Mesenchymal stem cell (in vitro differentiated cells and primary cell): ENCODE measurements at regions not wholly inside any gene's neighbourhood (a gene's known extent, or its start where the extent isn't known, plus 50 kb on each side); places are given as distances from the start of the nearest gene placed in this dataset.

Experiments
- DNase-seq: peaks from one replicate; pipeline ENCODE4 v3.0.0-alpha.2; 2013
- H2AFZ ChIP-seq: one replicate; pipeline ENCODE4 v1.6.1; 2013; ENCODE audit warnings: low read depth, mild to moderate bottlenecking, control low read depth, inconsistent platforms, low read length, moderate library complexity
- H2AK5ac ChIP-seq: 2 replicates; pipeline ENCODE4 v1.6.1; 2013; ENCODE audit warnings: low read length, moderate library complexity, mild to moderate bottlenecking, inconsistent platforms; ENCODE audit not compliant: severe bottlenecking
- H2BK120ac ChIP-seq: one replicate; pipeline ENCODE4 v1.6.1; 2013; ENCODE audit warnings: low read depth, mild to moderate bottlenecking, inconsistent platforms, low read length, moderate library complexity
- H2BK12ac ChIP-seq, 2 experiments: one replicate each; pipeline ENCODE4 v1.6.1; 2013; ENCODE audit warnings: inconsistent platforms in 2 of 2, low read length in 2 of 2, mild to moderate bottlenecking in 2 of 2, moderate library complexity in 2 of 2, control low read depth in 1 of 2
- H2BK15ac ChIP-seq: one replicate; pipeline ENCODE4 v1.6.1; 2013; ENCODE audit warnings: mild to moderate bottlenecking, low read depth, inconsistent platforms; ENCODE audit not compliant: poor library complexity, severe bottlenecking
- H2BK5ac ChIP-seq: 2 replicates; pipeline ENCODE4 v1.6.1; 2013; ENCODE audit warnings: low read depth, mild to moderate bottlenecking, low read length, control low read depth, inconsistent platforms; ENCODE audit not compliant: poor library complexity, severe bottlenecking
- H3K14ac ChIP-seq, 2 experiments: one replicate each; pipeline ENCODE4 v1.6.1; 2013; ENCODE audit warnings: inconsistent platforms in 2 of 2, low read length in 2 of 2, control low read depth in 1 of 2, mild to moderate bottlenecking in 1 of 2, moderate library complexity in 1 of 2
- H3K18ac ChIP-seq, 2 experiments: one replicate each; pipeline ENCODE4 v1.6.1; 2013; ENCODE audit warnings: inconsistent platforms in 2 of 2, low read length in 2 of 2, control low read depth in 1 of 2, low read depth in 1 of 2, mild to moderate bottlenecking in 1 of 2
- H3K23ac ChIP-seq, 2 experiments: one replicate each; pipeline ENCODE4 v1.6.1; 2013; ENCODE audit warnings: inconsistent platforms in 2 of 2, low read length in 2 of 2, mild to moderate bottlenecking in 2 of 2, moderate library complexity in 2 of 2, control low read depth in 1 of 2
- H3K27ac ChIP-seq: 2 replicates; pipeline ENCODE4 v1.5.1; 2013; ENCODE audit warnings: mild to moderate bottlenecking, moderate library complexity, low read length, control low read depth, inconsistent platforms; ENCODE audit not compliant: poor library complexity, severe bottlenecking
- H3K27me3 ChIP-seq, 2 experiments: 2 replicates each; pipeline versions ENCODE4 v1.6.1 to v1.7.0; 2013; ENCODE audit warnings: low read length in 2 of 2, mild to moderate bottlenecking in 2 of 2, moderate library complexity in 2 of 2, control low read depth in 1 of 2, inconsistent platforms in 1 of 2; ENCODE audit not compliant: control insufficient read depth in 1 of 2, insufficient read depth in 1 of 2
- H3K36me3 ChIP-seq, 2 experiments: 2 replicates each; pipeline versions ENCODE4 v1.6.1 to v1.7.0; 2013; ENCODE audit warnings: low read length in 2 of 2, control low read depth in 1 of 2, inconsistent platforms in 1 of 2, low read depth in 1 of 2, mild to moderate bottlenecking in 1 of 2; ENCODE audit not compliant: insufficient read depth in 2 of 2, control insufficient read depth in 1 of 2
- H3K4ac ChIP-seq, 2 experiments: one replicate each; pipeline ENCODE4 v1.6.1; 2013; ENCODE audit warnings: inconsistent platforms in 2 of 2, low read length in 2 of 2, mild to moderate bottlenecking in 2 of 2, moderate library complexity in 2 of 2, control low read depth in 1 of 2, low read depth in 1 of 2
- H3K4me1 ChIP-seq: 2 replicates; pipeline ENCODE4 v1.6.1; 2013; ENCODE audit warnings: low read depth, low read length, control low read depth; ENCODE audit not compliant: control insufficient read depth, insufficient read depth
- H3K4me2 ChIP-seq: 2 replicates; pipeline ENCODE4 v1.6.1; 2013; ENCODE audit warnings: low read length, mild to moderate bottlenecking, inconsistent platforms; ENCODE audit not compliant: poor library complexity, severe bottlenecking
- H3K4me3 ChIP-seq, 2 experiments: 2 replicates each; pipeline versions ENCODE4 v1.5.1 to v1.7.0; 2013; ENCODE audit warnings: low read length in 2 of 2, mild to moderate bottlenecking in 2 of 2, control low read depth in 1 of 2, low read depth in 1 of 2; ENCODE audit not compliant: insufficient read depth in 1 of 2
- H3K79me1 ChIP-seq: replicated peaks from 2 replicates; pipeline ENCODE4 v1.6.1; 2013; ENCODE audit warnings: mild to moderate bottlenecking, control low read depth, low read length, inconsistent platforms; ENCODE audit not compliant: poor library complexity, severe bottlenecking
- H3K9ac ChIP-seq: 2 replicates; pipeline ENCODE4 v1.7.0; 2013; ENCODE audit warnings: mild to moderate bottlenecking, low read length, moderate library complexity
- H3K9me3 ChIP-seq: 2 replicates; pipeline ENCODE4 v1.7.0; 2013; ENCODE audit warnings: mild to moderate bottlenecking, low read length; ENCODE audit not compliant: control insufficient read depth
- H4K8ac ChIP-seq: one replicate; pipeline ENCODE4 v1.6.1; 2013; ENCODE audit warnings: inconsistent platforms, mild to moderate bottlenecking, low read length, moderate library complexity
- H4K91ac ChIP-seq: one replicate; pipeline ENCODE4 v1.6.1; 2013; ENCODE audit warnings: mild to moderate bottlenecking, low read length, inconsistent platforms
- WGBS: methylation state at CpG from one replicate; pipeline ENCODE4 v1.1.7; 2013; ENCODE audit warnings: mixed read lengths; 5-methylcytosine and 5-hydroxymethylcytosine counted together

GRCh38 chr3:40869013-40869412 is 330.3 kb upstream of the CTNNB1 start:
- no peak overlapping the region for H2BK12ac ChIP-seq
- no peak overlapping the region for H3K18ac ChIP-seq
- no peak overlapping the region for H3K23ac ChIP-seq
- no peak overlapping the region for H3K4me3 ChIP-seq
- no peak overlapping the region for H3K27ac ChIP-seq
- no peak for DNase-seq
- H2BK15ac ChIP-seq = no peak overlapping the region
- H2AFZ ChIP-seq = no peak overlapping the region
- no peak overlapping the region for H3K14ac ChIP-seq
- H3K4me2 ChIP-seq = no peak overlapping the region
- H4K91ac ChIP-seq = no peak overlapping the region
- peaks cover 2% of the 10 kb centered on the region for H3K4me1 ChIP-seq
- no peaks in the 10 kb centered on the region for H3K9me3 ChIP-seq
- H2BK5ac ChIP-seq = no peak overlapping the region
- no peaks in the 10 kb centered on the region for H3K36me3 ChIP-seq
- H3K9ac ChIP-seq = no peak overlapping the region
- H3K27me3 ChIP-seq = peaks cover 3 to 6% of the 10 kb centered on the region in 2 experiments
- WGBS = 64% methylated on average over 4 of the region's 4 CpGs
- no peak overlapping the region for H2AK5ac ChIP-seq
- no peak overlapping the region for H3K4ac ChIP-seq
- no peak overlapping the region for H4K8ac ChIP-seq
- H3K79me1 ChIP-seq = no peaks in the 10 kb centered on the region
- H2BK120ac ChIP-seq = no peak overlapping the region

GRCh38 chr3:40869939-40870338 is 329.4 kb upstream of the CTNNB1 start:
- Histone ChIP-seq H4K91ac (no peak overlapping the region), H3K9me3 (no peaks in the 10 kb centered on the region), H2AFZ (no peak overlapping the region), H3K79me1 (no peaks in the 10 kb centered on the region), H3K27ac (no peak overlapping the region), H3K4me2 (no peak overlapping the region), H2BK12ac (no peak overlapping the region), H3K4me3 (no peak overlapping the region), H2BK15ac (no peak overlapping the region), H3K36me3 (no peaks in the 10 kb centered on the region), H3K4ac (no peak overlapping the region), H3K23ac (no peak overlapping the region), H2AK5ac (no peak overlapping the region), H3K9ac (no peak overlapping the region), H4K8ac (no peak overlapping the region), H3K4me1 (peaks cover 2% of the 10 kb centered on the region), H2BK5ac (no peak overlapping the region), H3K27me3 (peaks cover 3 to 6% of the 10 kb centered on the region in 2 experiments), H3K14ac (no peak overlapping the region), H2BK120ac (no peak overlapping the region), H3K18ac (no peak overlapping the region)
- DNase-seq = no peak
- WGBS = 60% methylated on average over 2 of the region's 2 CpGs

GRCh38 chr3:40871394-40871793 is 327.9 kb upstream of the CTNNB1 start:
- Histone ChIP-seq H4K8ac (no peak overlapping the region), H3K4me2 (no peak overlapping the region), H2AK5ac (no peak overlapping the region), H2BK15ac (no peak overlapping the region), H3K4me3 (no peak overlapping the region), H4K91ac (no peak overlapping the region), H3K4ac (no peak overlapping the region), H3K27me3 (peaks cover 3 to 6% of the 10 kb centered on the region in 2 experiments), H3K27ac (no peak overlapping the region), H3K18ac (no peak overlapping the region), H3K14ac (no peak overlapping the region), H3K23ac (no peak overlapping the region), H2BK5ac (no peak overlapping the region), H3K79me1 (no peaks in the 10 kb centered on the region), H2BK120ac (no peak overlapping the region), H2BK12ac (no peak overlapping the region), H2AFZ (no peak overlapping the region), H3K9me3 (no peaks in the 10 kb centered on the region), H3K9ac (no peak overlapping the region), H3K36me3 (no peaks in the 10 kb centered on the region), H3K4me1 (peaks cover 2% of the 10 kb centered on the region)
- DNase-seq = no peak
- 25% methylated on average over 4 of the region's 4 CpGs for WGBS

GRCh38 chr3:40872258-40872920 is 326.9 kb upstream of the CTNNB1 start:
- Histone ChIP-seq H2AK5ac (no peak overlapping the region), H2BK12ac (no peak overlapping the region), H4K8ac (no peak overlapping the region), H2BK5ac (no peak overlapping the region), H2BK15ac (no peak overlapping the region), H2AFZ (no peak overlapping the region), H3K23ac (no peak overlapping the region), H3K4ac (no peak overlapping the region), H3K4me3 (no peak overlapping the region), H3K36me3 (no peaks in the 10 kb centered on the region), H3K4me2 (no peak overlapping the region), H3K79me1 (no peaks in the 10 kb centered on the region), H3K14ac (no peak overlapping the region), H3K9me3 (no peaks in the 10 kb centered on the region), H3K27ac (no peak overlapping the region), H4K91ac (no peak overlapping the region), H3K27me3 (peaks cover 3 to 6% of the 10 kb centered on the region in 2 experiments), H3K4me1 (peaks cover 2% of the 10 kb centered on the region), H3K9ac (no peak overlapping the region), H2BK120ac (no peak overlapping the region), H3K18ac (no peak overlapping the region)
- no peak for DNase-seq
- WGBS = 52% methylated on average over 6 of the region's 6 CpGs
